ENCODE measurements at regions not wholly inside any gene's neighbourhood (a gene's known extent, or its start where the extent isn't known, plus 50 kb on each side); places are given as distances from the start of the nearest gene placed in this dataset.

- peak overlapping the region; percentile 9 to 54 for H3K27ac ChIP-seq
- no peak overlapping the region for H3K4me3 ChIP-seq
These were observed 128.5 kb upstream of the STC2 start for GRCh38 chr5:173456751-173457171.

GRCh38 chr5:173456181-173456580 is 128.0 kb upstream of the STC2 start:
- H3K27ac ChIP-seq: no peak overlapping the region
- TF ChIP-seq CTCF (IDR thresholded peaks at IDR 0.05): no peak
- H3K4me3 ChIP-seq: no peak overlapping the region
- no peak for DNase-seq (ENCODE audit: low spot score)

More at GRCh38 chr5:173456751-173457171, 128.5 kb upstream of the STC2 start:
- no peak for DNase-seq (ENCODE audit: low spot score)
- TF ChIP-seq CTCF (IDR thresholded peaks at IDR 0.05): no peak

- DNase-seq (ENCODE audit: low spot score): no peak
- no peak for TF ChIP-seq CTCF (IDR thresholded peaks at IDR 0.05)
- Histone ChIP-seq H3K4me3 (no peak overlapping the region), H3K27ac (peak overlapping the region in 1 of 2 donors; percentile 85)
These were observed 127.4 kb upstream of the STC2 start for GRCh38 chr5:173455599-173455957.

- H3K27ac ChIP-seq: peak overlapping the region; percentile 6 to 85
- no peak for TF ChIP-seq CTCF (IDR thresholded peaks at IDR 0.05)
- DNase-seq (ENCODE audit: low spot score): peak; percentile 82
- H3K4me3 ChIP-seq: no peak overlapping the region
These were observed 126.8 kb upstream of the STC2 start for GRCh38 chr5:173454736-173455598.

- DNase-seq (ENCODE audit: low spot score): no peak
- Histone ChIP-seq H3K27ac (peak overlapping the region; percentile 6 to 85), H3K4me3 (no peak overlapping the region)
- TF ChIP-seq CTCF (IDR thresholded peaks at IDR 0.05): no peak
These were observed 126.1 kb upstream of the STC2 start for GRCh38 chr5:173454361-173454735.

- no peak overlapping the region for H3K27ac ChIP-seq
- DNase-seq (ENCODE audit: low spot score): no peak
- TF ChIP-seq CTCF (IDR thresholded peaks at IDR 0.05): no peak
- H3K4me3 ChIP-seq: no peak overlapping the region
These were observed 125.0 kb upstream of the STC2 start for GRCh38 chr5:173453167-173453566.
